A673 (cell line): ENCODE measurements at regions not wholly inside any gene's neighbourhood (a gene's known extent, or its start where the extent isn't known, plus 50 kb on each side); places are given as distances from the start of the nearest gene placed in this dataset.

Experiments used
- BruUV-seq: library from RNA; stranded (reverse); fragments of 400-500 nt; replicated peaks from 2 replicates; lab custom pipeline; 2021; lab: Mats Ljungman, UMichigan
- CTCF ChIA-PET: fragments of 300-600 bp; sonication (Branson Sonifier 250); formaldehyde crosslinking; loops from one replicate; lab custom pipeline; 2022; ENCODE audit warnings: antibody characterized with exemption; lab: Charles Lee
- POLR2A ChIA-PET: fragments of 300-600 bp; sonication (Branson Sonifier 250); formaldehyde crosslinking; loops from one replicate; lab custom pipeline; 2022; ENCODE audit warnings: antibody characterized with exemption; ENCODE audit not compliant: low non-redundant PET; lab: Charles Lee
- DNase-seq: peaks from one replicate; pipeline ENCODE4 v3.0.0-alpha.2; 2015; ENCODE audit warnings: low spot score
- H3K27ac ChIP-seq: fragments of 200-600 bp; sonication (generic); 2 replicates; pipeline ENCODE4 v1.5.1; 2016; ENCODE audit warnings: mixed run types, low read depth, mild to moderate bottlenecking, mixed read lengths, antibody characterized with exemption, low read length; ENCODE audit not compliant: poor library complexity, severe bottlenecking
- H3K27me3 ChIP-seq: fragments of 200-600 bp; sonication (generic); replicated peaks from 2 replicates; pipeline ENCODE4 v1.6.1; 2017; ENCODE audit warnings: mixed run types, low read depth, mild to moderate bottlenecking, mixed read lengths, antibody characterized with exemption, low read length; ENCODE audit not compliant: insufficient read depth, poor library complexity
- H3K36me3 ChIP-seq: fragments of 200-600 bp; sonication (generic); 2 replicates; pipeline ENCODE4 v1.6.1; 2016; ENCODE audit warnings: mixed run types, mild to moderate bottlenecking, mixed read lengths, antibody characterized with exemption, low read length; ENCODE audit not compliant: insufficient read depth, poor library complexity, severe bottlenecking
- H3K4me1 ChIP-seq: fragments of 200-600 bp; sonication (generic); 2 replicates; pipeline ENCODE4 v1.6.1; 2017; ENCODE audit warnings: mixed run types, mild to moderate bottlenecking, mixed read lengths, antibody characterized with exemption, low read length; ENCODE audit not compliant: insufficient read depth, poor library complexity, severe bottlenecking
- H3K4me3 ChIP-seq: fragments of 200-600 bp; sonication (generic); 2 replicates; pipeline ENCODE4 v1.5.1; 2016; ENCODE audit warnings: low read depth, mixed run types, mild to moderate bottlenecking, mixed read lengths, low read length; ENCODE audit not compliant: poor library complexity, severe bottlenecking
- H3K9me3 ChIP-seq: fragments of 200-600 bp; sonication (generic); 2 replicates; pipeline ENCODE4 v1.6.1; 2016; ENCODE audit warnings: mixed run types, low read depth, mild to moderate bottlenecking, mixed read lengths, antibody characterized with exemption, low read length; ENCODE audit not compliant: poor library complexity, severe bottlenecking
- CTCF ChIP-seq: fragments of 300-800, 200-600 bp; sonication (generic); conservative IDR thresholded peaks from 2 replicates; pipeline ENCODE4 v1.5.1; 2017; ENCODE audit warnings: low read depth, mild to moderate bottlenecking, antibody characterized with exemption, low read length, moderate library complexity, mixed read lengths
- EZH2 ChIP-seq: fragments of 200-600 bp; sonication (generic); IDR thresholded peaks from 2 replicates; pipeline ENCODE4 v1.6.1; 2017; ENCODE audit warnings: borderline replicate concordance, low read depth, mild to moderate bottlenecking, mixed read lengths, antibody characterized with exemption, low read length; ENCODE audit not compliant: poor library complexity, severe bottlenecking
- intact Hi-C: fragments of 100-400 bp; cut with micrococcal nuclease; formaldehyde crosslinking; loops from one replicate; pipeline ENCODE4 v1.10.0; 2022; ENCODE audit not compliant: unreplicated experiment

DNA sequence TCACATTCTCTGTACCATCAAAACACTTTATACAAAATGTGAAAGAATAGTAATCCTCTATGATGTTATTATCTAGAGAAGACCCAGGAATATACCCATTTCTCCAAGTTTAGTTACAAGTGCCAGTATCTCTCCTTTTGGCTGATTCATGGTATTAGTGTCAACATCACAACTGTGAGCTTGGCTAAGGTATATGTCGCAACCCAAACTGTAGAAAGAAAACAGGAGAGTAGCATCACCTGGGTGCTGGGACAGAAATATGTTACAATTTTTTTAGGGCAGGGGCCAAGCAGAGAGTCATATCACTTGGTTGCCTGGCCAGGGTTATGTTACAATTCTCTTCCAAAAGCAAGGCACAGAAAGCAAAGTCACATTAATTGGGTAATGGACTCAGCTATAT is 127.2 kb upstream of the ZNF91 start:
- Histone ChIP-seq H3K4me1 (no peaks in the 10 kb centered on the region), H3K27me3 (no peaks in the 10 kb centered on the region), H3K36me3 (no peaks in the 10 kb centered on the region), H3K27ac (no peak overlapping the region), H3K4me3 (no peak overlapping the region), H3K9me3 (peaks cover 62% of the 10 kb centered on the region)
- no peak for DNase-seq
- intact Hi-C loops, result no loop called here
- ChIA-PET POLR2A (no interaction called here), CTCF (no interaction called here)
- BruUV-seq, result no TSS peak
- TF ChIP-seq EZH2 (no peak), CTCF (no peak)

DNA sequence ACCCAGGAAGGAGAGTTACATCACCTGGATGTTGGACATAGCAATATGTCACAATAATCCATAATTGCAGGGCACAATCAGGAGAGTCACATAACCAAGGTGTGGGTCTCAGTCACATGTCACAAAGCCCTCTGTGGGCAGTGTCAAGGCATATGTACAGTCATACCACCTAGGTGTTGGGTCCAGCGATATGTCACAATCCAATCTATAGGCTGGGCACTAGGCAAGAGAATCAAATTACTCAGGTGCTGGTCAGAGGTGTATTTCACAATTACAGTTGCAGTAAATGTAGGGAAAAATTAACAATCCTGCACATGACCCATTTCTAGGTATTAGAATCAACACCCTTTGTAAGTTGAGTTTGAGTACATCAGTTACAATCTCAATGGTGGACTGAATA is 126.2 kb upstream of the ZNF91 start:
- BruUV-seq, result no TSS peak
- TF ChIP-seq EZH2 (no peak), CTCF (no peak)
- intact Hi-C loops, result no loop called here
- Histone ChIP-seq H3K9me3 (peaks cover 62% of the 10 kb centered on the region), H3K36me3 (no peaks in the 10 kb centered on the region), H3K27ac (no peak overlapping the region), H3K4me1 (no peaks in the 10 kb centered on the region), H3K4me3 (no peak overlapping the region), H3K27me3 (no peaks in the 10 kb centered on the region)
- no peak for DNase-seq
- CTCF ChIA-PET, result no interaction called here
- POLR2A ChIA-PET, result no interaction called here

DNA sequence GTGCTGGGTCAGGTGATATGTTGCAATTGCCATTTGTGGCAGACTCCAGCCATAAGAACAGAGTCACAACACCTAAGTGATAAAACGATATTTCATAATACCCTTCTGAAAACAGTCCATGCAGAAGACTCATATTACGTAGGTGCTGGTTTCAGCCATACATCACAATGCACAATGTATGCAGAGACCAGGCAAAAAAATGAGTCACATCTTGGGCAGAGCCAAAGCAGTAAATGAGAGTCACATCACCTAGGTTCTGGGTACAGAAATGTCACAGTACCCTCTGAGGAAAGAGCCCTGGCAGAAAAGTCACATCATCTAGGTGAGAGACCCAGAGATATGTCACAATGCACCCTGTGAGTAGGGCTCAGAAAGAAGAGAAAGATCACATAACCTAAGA is 125.2 kb upstream of the ZNF91 start:
- POLR2A ChIA-PET, result no interaction called here
- Histone ChIP-seq H3K27ac (no peak overlapping the region), H3K27me3 (no peaks in the 10 kb centered on the region), H3K4me3 (no peak overlapping the region), H3K36me3 (no peaks in the 10 kb centered on the region), H3K4me1 (no peaks in the 10 kb centered on the region), H3K9me3 (peaks cover 60% of the 10 kb centered on the region)
- DNase-seq, result no peak
- TF ChIP-seq CTCF, result no peak
- TF ChIP-seq EZH2, result no peak
- intact Hi-C loops, result no loop called here
- CTCF ChIA-PET, result no interaction called here
- BruUV-seq, result no TSS peak
